ENCODE measurements at regions not wholly inside any gene's neighbourhood (a gene's known extent, or its start where the extent isn't known, plus 50 kb on each side); places are given as distances from the start of the nearest gene placed in this dataset.

- no TSS peak for BruUV-seq (replicated peaks)
- H3K4me2 ChIP-seq (ENCODE audit: insufficient read depth, low read length) = no peak overlapping the region
- FAIRE-seq (no peak), DNase-seq (ENCODE audit: low read depth, low spot score) (no peak)
- POLR2A ChIA-PET = no interaction called here
- H4K20me1 ChIP-seq (replicated peaks; ENCODE audit: control insufficient read depth, extremely low read depth, insufficient read depth, low read length) = no peaks in the 10 kb centered on the region
- H3K79me2 ChIP-seq (ENCODE audit: control insufficient read depth, insufficient read depth, low read length) = no peaks in the 10 kb centered on the region
- H3K27ac ChIP-seq (ENCODE audit: insufficient read depth, low read depth, low read length) = no peak overlapping the region
- dilution Hi-C loops (cut with MboI; ENCODE audit: extremely low pct_ligation_motif_present, low sequenced_read_pairs) = no loop called here
- intact Hi-C loops (cut with micrococcal nuclease) = no loop called here
- TF ChIP-seq MAX (IDR thresholded peaks at IDR 0.05; ENCODE audit: insufficient read depth, insufficient read length) (no peak), POLR2AphosphoS5 (IDR thresholded peaks at IDR 0.05; ENCODE audit: insufficient read depth, low read depth, low read length) (no peak), FOS (IDR thresholded peaks at IDR 0.05; ENCODE audit: borderline replicate concordance, insufficient read depth, low read length) (no peak), EZH2 (IDR thresholded peaks at IDR 0.05; ENCODE audit: borderline replicate concordance, low read depth, low read length, severe bottlenecking) (no peak), POLR2A (IDR thresholded peaks at IDR 0.05; ENCODE audit: low read depth, low read length) (no peak), GATA2 (IDR thresholded peaks at IDR 0.05; ENCODE audit: insufficient read depth, insufficient read length, low read depth, low read length) (no peak), CTCF (IDR thresholded peaks at IDR 0.05; ENCODE audit: extremely low read depth in 1 of 2, insufficient read depth in 1 of 2, low read depth in 1 of 2, low read length in 2 of 2) (no peak), JUN (IDR thresholded peaks at IDR 0.05; ENCODE audit: borderline replicate concordance, insufficient read depth, insufficient read length, low read depth) (no peak), MYC (IDR thresholded peaks at IDR 0.05; ENCODE audit: low read depth, low read length) (no peak)
- H2AFZ ChIP-seq (ENCODE audit: low read depth, low read length) = no peak overlapping the region
- H3K27me3 ChIP-seq (ENCODE audit: control insufficient read depth in 2 of 2, insufficient read depth in 2 of 2, low read length in 2 of 2) = no peaks in the 10 kb centered on the region
- H3K9me3 ChIP-seq (replicated peaks; ENCODE audit: control insufficient read depth, insufficient read depth, low read length) = no peaks in the 10 kb centered on the region
- H3K36me3 ChIP-seq (ENCODE audit: control insufficient read depth in 2 of 2, extremely low read depth in 1 of 2, insufficient read depth in 2 of 2, low read length in 2 of 2) = no peaks in the 10 kb centered on the region
- H3K9ac ChIP-seq (replicated peaks; ENCODE audit: extremely low read depth, insufficient read depth, low read length) = no peak overlapping the region
- CTCF ChIA-PET = no interaction called here
- H3K4me3 ChIP-seq (replicated peaks in 1 of 3; ENCODE audit: insufficient read depth in 1 of 3, low read depth in 1 of 3, low read length in 3 of 3) = no peak overlapping the region
- H3K9me1 ChIP-seq (replicated peaks; ENCODE audit: control insufficient read depth, extremely low read depth, insufficient read depth, low read length) = no peaks in the 10 kb centered on the region
- no peaks in the 10 kb centered on the region for H3K4me1 ChIP-seq (ENCODE audit: control insufficient read depth, extremely low read depth, insufficient read depth, low read length)
These were observed 82.5 kb upstream of the TBX20 start for GRCh38 chr7:35336444-35336843.
